Esophagus squamous epithelium (tissue), 5 donors: ENCODE measurements at regions not wholly inside any gene's neighbourhood (a gene's known extent, or its start where the extent isn't known, plus 50 kb on each side); places are given as distances from the start of the nearest gene placed in this dataset.
"Not testable (repeated sequence)": the region's sequence is repeated elsewhere in the genome, so short reads cannot be mapped to it uniquely, and the experiment has no call there.

Source experiments
- DNase-seq: peaks from one replicate; lab custom pipeline; 2025; lab: John Stamatoyannopoulos, UW
- H3K27ac ChIP-seq, 4 donors: fragments of 200-600 bp; sonication (generic); one replicate each; pipeline ENCODE4 v1.5.1; 2016 to 2019; ENCODE audit warnings: mild to moderate bottlenecking in 1 of 4
- H3K27me3 ChIP-seq, 4 donors: fragments of 200-600 bp; sonication (generic); 1 replicate in 3 of 4; 2 replicates in 1 of 4; pipeline versions ENCODE4 v1.5.1 to v1.6.0; 2017 to 2021; ENCODE audit warnings: antibody characterized with exemption in 1 of 4
- H3K36me3 ChIP-seq, 3 donors: fragments of 200-600 bp; sonication (generic); one replicate each; pipeline ENCODE4 v1.5.1; 2016 to 2019
- H3K4me1 ChIP-seq, 3 donors: fragments of 200-600 bp; sonication (generic); one replicate each; pipeline ENCODE4 v1.5.1; 2017 to 2019
- H3K4me3 ChIP-seq, 4 donors: fragments of 200-600 bp; sonication (generic); 1 replicate in 3 of 4; 2 replicates in 1 of 4; pipeline ENCODE4 v1.5.1; 2016 to 2019; ENCODE audit warnings: mild to moderate bottlenecking in 2 of 4, moderate library complexity in 1 of 4
- H3K9me3 ChIP-seq, 3 donors: fragments of 200-600 bp; sonication (generic); one replicate each; pipeline ENCODE4 v1.5.1; 2016 to 2019
- CTCF ChIP-seq, 6 experiments: fragments of 450-650 bp in 4 of 6; fragments of 200-600 bp in 2 of 6; sonication (generic) in 2 of 6; IDR thresholded peaks; one replicate each; pipeline ENCODE4 v1.5.1; 2016 to 2019; ENCODE audit warnings: antibody characterized with exemption in 6 of 6, mild to moderate bottlenecking in 4 of 6, moderate library complexity in 4 of 6
- POLR2A ChIP-seq, 4 donors: fragments of 450-650 bp; IDR thresholded peaks; one replicate each; pipeline ENCODE4 v1.6.1; 2017; ENCODE audit warnings: antibody characterized with exemption in 4 of 4, mild to moderate bottlenecking in 4 of 4, moderate library complexity in 3 of 4
- WGBS, 2 donors: methylation state at CpG; one replicate each; pipeline ENCODE4 v1.1.5; 2018; 5-methylcytosine and 5-hydroxymethylcytosine counted together
- intact Hi-C: fragments of 100-400 bp; cut with DNase I; formaldehyde crosslinking; loops from one replicate; pipeline ENCODE4 v1.15.0; 2022
- donor health status: DM: yes; HTN: yes; CAD: no.

GRCh38 chr21:20877976-20878375 is 120.2 kb upstream of the NCAM2 start:
- 82 to 83% methylated on average over 2 of the region's 2 CpGs for WGBS, 2 donors

GRCh38 chr21:20882462-20883407 is 115.5 kb upstream of the NCAM2 start:
- Histone ChIP-seq H3K4me3 (no peak overlapping the region), H3K4me1 (no peaks in the 10 kb centered on the region), H3K27ac (no peak overlapping the region), H3K9me3 (no peaks in the 10 kb centered on the region), H3K36me3 (no peaks in the 10 kb centered on the region), H3K27me3 (no peaks in the 10 kb centered on the region)
- 35 to 38% methylated on average over 9 of the region's 9 CpGs for WGBS, 2 donors
- intact Hi-C loops = no loop called here
- no peak for TF ChIP-seq POLR2A (IDR thresholded peaks at IDR 0.05)
- peak in 5 of 6 experiments; percentile 11 to 46 (median 40) for TF ChIP-seq CTCF (IDR thresholded peaks at IDR 0.05)
- DNase-seq = no peak

More at GRCh38 chr21:20877976-20878375, 120.2 kb upstream of the NCAM2 start:
- H3K36me3 ChIP-seq = no peaks in the 10 kb centered on the region
- TF ChIP-seq CTCF (IDR thresholded peaks at IDR 0.05) (no peak), POLR2A (IDR thresholded peaks at IDR 0.05) (no peak)
- no peaks in the 10 kb centered on the region for H3K9me3 ChIP-seq
- intact Hi-C loops = no loop called here
- no peaks in the 10 kb centered on the region for H3K4me1 ChIP-seq
- no peak overlapping the region for H3K4me3 ChIP-seq
- no peak for DNase-seq
- no peaks in the 10 kb centered on the region for H3K27me3 ChIP-seq
- H3K27ac ChIP-seq = no peak overlapping the region

DNA sequence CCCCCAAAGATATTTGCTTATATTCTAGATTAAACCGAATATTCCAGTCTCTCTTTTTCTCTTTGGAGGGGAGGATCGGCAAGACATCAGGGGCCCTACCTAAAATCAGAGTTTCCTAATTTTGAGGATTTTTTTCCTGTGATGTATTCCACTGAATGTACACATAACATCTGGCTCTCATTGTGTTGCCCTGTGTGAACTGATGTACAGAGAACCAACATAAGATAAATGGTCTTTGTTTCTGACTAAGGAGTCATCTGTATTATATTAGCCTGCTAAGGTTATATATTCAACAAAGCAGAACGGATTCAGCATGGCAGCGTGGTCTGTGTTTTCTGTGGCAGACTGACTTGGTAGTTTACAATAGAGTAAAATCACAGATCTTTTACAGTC is 114.8 kb upstream of the NCAM2 start:
- WGBS, 2 donors = 64% methylated on average over 4 of the region's 4 CpGs
- no peaks in the 10 kb centered on the region for H3K27me3 ChIP-seq
- intact Hi-C loops = no loop called here

GRCh38 chr21:20902511-20902910 is 95.7 kb upstream of the NCAM2 start:
- no peak for TF ChIP-seq CTCF (IDR thresholded peaks at IDR 0.05)
- TF ChIP-seq POLR2A (IDR thresholded peaks at IDR 0.05) = no peak
- Histone ChIP-seq H3K4me3 (peak overlapping the region in 1 of 4 donors; percentile 0), H3K27ac (no peak overlapping the region), H3K9me3 (no peaks in the 10 kb centered on the region), H3K27me3 (no peaks in the 10 kb centered on the region), H3K36me3 (no peaks in the 10 kb centered on the region), H3K4me1 (no peaks in the 10 kb centered on the region)
- no peak for DNase-seq
- intact Hi-C loops = no loop called here
- 28 to 30% methylated on average over 2 of the region's 2 CpGs for WGBS, 2 donors

More for the DNA sequence above, 114.8 kb upstream of the NCAM2 start:
- TF ChIP-seq CTCF (IDR thresholded peaks at IDR 0.05) (no peak), POLR2A (IDR thresholded peaks at IDR 0.05) (no peak)
- Histone ChIP-seq H3K9me3 (no peaks in the 10 kb centered on the region), H3K4me3 (no peak overlapping the region), H3K36me3 (no peaks in the 10 kb centered on the region), H3K27ac (no peak overlapping the region), H3K4me1 (no peaks in the 10 kb centered on the region)
- DNase-seq = no peak

- intact Hi-C loops = no loop called here
- H3K27ac ChIP-seq = no peak overlapping the region
Measured at GRCh38 chr21:20902998-20903397, 95.2 kb upstream of the NCAM2 start.

DNA sequence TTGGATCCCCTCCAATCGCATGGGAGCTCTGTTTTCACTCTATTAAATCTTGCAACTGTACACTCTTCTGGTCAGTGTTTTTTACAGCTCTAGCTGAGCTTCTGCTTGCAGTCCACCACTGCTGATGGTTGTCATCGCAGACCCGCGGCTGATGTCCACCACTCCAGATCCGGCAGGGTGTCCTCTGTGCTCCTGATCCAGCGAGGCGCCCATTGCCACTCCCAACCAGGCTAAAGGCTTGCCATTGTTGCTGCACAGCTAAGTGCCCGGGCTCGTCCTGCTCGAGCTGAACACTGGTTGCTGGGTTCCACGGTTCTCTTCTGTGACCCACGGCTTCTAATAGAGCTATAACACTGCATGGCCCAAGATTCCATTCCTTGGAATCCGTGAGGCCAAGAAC is 70.7 kb upstream of the NCAM2 start:
- DNase-seq, H3K27me3 ChIP-seq, H3K4me3 ChIP-seq, H3K27ac ChIP-seq, H3K36me3 ChIP-seq, intact Hi-C loops, H3K4me1 ChIP-seq, H3K9me3 ChIP-seq: not testable (repeated sequence)
- WGBS, 2 donors = 83 to 91% methylated on average over 7 to 13 of the region's 13 CpGs

More at GRCh38 chr21:20902998-20903397, 95.2 kb upstream of the NCAM2 start:
- no peak overlapping the region for H3K4me3 ChIP-seq
- DNase-seq = no peak
- no peaks in the 10 kb centered on the region for H3K36me3 ChIP-seq
- H3K9me3 ChIP-seq = no peaks in the 10 kb centered on the region
- H3K4me1 ChIP-seq = no peaks in the 10 kb centered on the region
- no peaks in the 10 kb centered on the region for H3K27me3 ChIP-seq
- no peak for TF ChIP-seq CTCF (IDR thresholded peaks at IDR 0.05)
- TF ChIP-seq POLR2A (IDR thresholded peaks at IDR 0.05) = no peak
